ENCODE measurements at regions not wholly inside any gene's neighbourhood (a gene's known extent, or its start where the extent isn't known, plus 50 kb on each side); places are given as distances from the start of the nearest gene placed in this dataset.
"Not testable (repeated sequence)": the region's sequence is repeated elsewhere in the genome, so short reads cannot be mapped to it uniquely, and the experiment has no call there.

DNA sequence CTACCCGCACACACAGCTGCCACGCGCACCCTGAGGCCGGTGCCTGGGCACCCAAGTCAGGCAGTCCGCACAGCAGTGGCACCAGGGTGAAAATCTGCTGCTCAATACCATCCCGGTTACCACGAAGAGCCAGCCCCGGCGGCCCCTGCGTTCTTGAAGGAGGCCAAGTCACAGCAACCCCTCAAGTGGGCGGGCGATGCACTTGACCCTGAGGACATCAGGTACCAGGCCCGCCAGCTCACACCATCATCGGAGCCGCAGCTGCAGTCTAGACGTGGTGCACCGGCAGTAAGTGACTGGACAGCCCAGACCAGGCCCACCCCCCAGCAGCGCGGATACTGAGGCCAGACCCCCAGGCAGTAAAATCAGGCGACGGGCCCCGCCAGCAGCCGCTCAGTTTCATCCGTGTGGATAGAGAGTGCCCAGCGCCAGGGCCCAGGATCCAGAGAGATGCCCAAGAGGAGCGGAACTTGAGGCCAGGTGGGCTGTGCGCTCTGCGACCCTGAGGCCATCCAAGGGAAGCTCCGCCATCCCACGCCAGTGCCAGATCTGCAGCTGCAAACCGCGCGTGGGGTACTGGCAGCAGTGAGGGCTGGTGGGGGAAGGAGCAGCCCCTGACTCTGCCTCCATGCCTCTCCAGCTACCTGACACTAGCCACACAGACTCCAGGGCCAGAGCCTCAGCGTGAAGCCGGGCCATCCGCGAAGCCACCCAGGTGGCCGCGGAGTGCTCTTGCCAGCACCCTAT lies 1214.2 kb downstream of the FOXD4L5 start:
- TF ChIP-seq, protein P1, sequence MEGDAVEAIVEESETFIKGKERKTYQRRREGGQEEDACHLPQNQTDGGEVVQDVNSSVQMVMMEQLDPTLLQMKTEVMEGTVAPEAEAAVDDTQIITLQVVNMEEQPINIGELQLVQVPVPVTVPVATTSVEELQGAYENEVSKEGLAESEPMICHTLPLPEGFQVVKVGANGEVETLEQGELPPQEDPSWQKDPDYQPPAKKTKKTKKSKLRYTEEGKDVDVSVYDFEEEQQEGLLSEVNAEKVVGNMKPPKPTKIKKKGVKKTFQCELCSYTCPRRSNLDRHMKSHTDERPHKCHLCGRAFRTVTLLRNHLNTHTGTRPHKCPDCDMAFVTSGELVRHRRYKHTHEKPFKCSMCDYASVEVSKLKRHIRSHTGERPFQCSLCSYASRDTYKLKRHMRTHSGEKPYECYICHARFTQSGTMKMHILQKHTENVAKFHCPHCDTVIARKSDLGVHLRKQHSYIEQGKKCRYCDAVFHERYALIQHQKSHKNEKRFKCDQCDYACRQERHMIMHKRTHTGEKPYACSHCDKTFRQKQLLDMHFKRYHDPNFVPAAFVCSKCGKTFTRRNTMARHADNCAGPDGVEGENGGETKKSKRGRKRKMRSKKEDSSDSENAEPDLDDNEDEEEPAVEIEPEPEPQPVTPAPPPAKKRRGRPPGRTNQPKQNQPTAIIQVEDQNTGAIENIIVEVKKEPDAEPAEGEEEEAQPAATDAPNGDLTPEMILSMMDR (IDR thresholded peaks at IDR 0.05) = not testable (repeated sequence)
- TF ChIP-seq POLR2A (IDR thresholded peaks at IDR 0.05) = not testable (repeated sequence)
